GM19328 (cell line): ENCODE measurements at regions not wholly inside any gene's neighbourhood (a gene's known extent, or its start where the extent isn't known, plus 50 kb on each side); places are given as distances from the start of the nearest gene placed in this dataset.
"Not testable (repeated sequence)": the region's sequence is repeated elsewhere in the genome, so short reads cannot be mapped to it uniquely, and the experiment has no call there.

Experiments used
- ATAC-seq: cut with Tn5 transposase; IDR thresholded peaks from one replicate; pipeline ENCODE4 v1.9.1; 2021; ENCODE audit warnings: mild to moderate bottlenecking, moderate library complexity; ENCODE audit not compliant: unreplicated experiment

DNA sequence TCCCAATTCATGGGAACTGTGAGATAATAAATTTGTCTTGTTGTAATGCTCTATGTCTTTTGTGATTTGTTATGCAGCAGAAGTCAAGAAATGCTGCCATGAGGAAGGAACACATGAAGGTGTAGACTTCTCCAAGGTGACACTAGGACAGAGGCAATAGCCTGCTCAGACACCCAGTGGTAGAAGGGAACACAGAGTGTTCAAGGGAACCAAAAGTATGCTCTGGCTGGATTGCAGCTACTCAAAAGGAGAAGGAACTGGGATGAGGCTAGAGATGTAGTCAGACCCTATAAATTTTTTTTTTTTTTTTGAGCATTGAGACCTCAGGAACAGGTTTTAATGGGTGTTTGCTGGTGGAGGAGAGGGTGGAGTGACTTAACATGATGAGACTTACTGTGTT lies 232.5 kb downstream of the PARP8 start:
- ATAC-seq = no peak

DNA sequence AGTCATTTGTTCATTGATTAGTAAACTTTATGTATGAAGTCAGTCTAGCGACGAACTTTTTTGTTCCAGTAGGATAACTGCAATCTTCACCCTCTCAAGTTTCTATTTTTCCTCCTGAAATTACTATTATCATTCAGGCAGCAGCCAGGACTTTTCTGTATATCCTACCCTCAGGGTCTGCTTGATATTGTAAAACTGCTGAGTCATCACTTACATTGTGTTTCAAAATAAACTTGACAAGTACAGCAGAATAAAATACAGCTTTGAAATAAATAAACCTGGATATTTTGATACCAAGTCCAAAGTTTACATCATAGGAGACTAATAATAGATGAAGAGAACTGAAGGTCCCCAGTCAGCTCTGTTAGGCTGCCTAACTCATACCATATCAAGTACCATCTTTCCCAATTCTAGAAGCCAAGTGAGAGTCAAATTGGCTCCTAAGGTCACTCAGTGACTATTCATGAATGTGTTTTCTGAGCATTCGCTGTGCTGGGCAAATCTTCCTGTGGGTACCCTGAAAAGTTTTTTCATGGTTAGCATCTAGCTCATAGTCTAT lies 234.6 kb downstream of the PARP8 start:
- ATAC-seq = no peak

DNA sequence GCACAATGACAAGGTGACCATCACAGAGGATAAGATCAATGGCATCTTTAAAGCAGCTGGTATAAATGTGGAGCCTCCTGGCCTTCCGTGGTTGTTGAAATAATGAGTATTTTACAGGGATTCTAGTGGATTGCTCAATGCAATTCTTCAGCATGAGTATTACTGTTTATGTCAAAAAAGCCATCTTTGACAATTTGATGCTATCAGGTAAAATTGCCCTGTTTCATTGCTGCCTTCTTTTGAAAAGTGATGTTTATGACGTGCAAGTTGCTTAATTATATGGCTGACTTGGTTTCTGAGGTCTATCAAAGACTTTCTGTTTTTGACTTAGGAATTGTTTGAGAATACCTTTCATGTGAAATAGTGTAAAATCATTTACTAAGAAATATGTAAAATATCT lies 237.2 kb downstream of the PARP8 start:
- ATAC-seq = no peak

DNA sequence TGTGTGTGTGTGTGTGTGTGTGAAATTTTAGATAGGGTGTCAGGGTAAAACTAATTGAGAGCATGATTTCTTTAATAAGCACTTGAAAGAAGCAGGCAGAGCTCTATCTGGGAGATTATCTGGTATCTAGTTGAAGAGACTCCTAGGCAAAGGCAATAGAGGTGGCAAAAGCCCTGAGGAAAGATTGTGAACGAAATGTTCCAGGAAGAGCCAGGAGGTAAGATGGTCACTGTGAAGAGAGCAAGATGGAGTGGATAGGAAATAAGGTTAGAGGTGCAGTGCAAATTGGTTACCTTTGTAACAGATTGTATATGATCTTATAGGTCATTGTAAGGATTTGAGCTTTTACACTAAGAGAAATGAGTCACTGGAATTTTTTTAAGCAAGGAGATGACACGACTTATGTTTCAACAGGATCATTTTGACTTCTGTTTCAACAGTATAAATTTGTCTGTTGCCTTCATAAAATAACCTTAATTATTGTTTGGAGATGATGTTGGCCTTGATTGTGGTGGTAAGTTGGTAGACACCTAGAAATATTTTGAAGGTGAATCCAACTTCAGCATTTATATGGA lies 239.6 kb downstream of the PARP8 start:
- no peak for ATAC-seq

DNA sequence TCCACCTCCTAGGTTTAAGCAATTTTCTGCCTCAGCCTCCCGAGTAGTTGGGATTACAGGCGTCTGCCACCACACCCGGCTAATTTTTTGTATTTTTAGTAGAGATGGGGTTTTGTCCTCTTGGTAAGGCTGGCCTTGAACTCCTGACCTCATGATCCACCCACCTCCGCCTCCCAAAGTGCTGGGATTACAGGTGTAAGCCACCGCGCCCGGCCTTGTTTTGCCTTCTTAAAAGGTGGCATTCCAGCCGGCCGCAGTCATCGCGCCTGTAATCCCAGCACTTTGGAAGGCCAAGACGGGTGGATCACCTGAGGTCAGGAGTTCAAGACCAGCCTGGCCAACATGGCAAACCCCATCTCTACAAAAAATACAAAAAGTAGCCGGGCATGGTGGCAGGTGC lies 253.7 kb downstream of the PARP8 start:
- not testable (repeated sequence) for ATAC-seq

DNA sequence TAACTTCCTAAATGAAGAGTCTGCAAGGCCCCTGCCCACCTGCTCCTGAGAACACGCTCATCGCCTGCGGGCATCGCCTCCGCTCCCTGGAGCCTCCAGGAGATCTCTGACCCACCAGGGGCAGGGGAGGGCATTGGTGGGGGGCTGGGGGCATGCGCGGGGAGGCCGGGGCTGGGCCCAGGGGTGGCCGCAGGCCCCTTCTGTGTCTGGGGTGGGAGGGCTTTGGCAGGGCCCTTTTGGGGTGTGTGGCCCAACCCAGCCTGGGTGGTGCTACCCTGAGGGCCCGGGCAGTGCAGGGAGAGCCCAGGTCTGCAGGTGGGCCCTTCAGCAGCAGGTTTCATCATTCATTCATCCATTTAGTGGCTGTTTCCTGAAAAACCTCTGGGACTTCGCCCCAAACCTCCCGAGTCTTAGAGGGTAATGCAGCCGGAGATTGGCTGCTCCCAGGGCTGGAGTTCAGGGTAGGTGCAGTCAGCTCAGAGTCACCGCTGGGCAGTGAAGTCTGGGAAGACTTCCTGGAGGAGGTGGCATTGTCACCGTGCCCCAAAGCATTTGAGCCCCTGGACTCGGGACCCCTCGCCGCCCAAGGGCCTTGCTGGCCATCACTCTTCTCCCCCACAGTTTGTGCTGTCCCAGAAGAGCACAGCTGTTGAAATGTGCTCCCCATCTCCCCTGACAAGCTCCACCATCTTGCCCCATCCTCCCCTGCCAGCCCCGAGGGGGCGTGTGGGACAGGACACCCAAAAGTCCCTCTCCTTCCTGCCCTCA lies 255.1 kb downstream of the PARP8 start:
- no peak for ATAC-seq

DNA sequence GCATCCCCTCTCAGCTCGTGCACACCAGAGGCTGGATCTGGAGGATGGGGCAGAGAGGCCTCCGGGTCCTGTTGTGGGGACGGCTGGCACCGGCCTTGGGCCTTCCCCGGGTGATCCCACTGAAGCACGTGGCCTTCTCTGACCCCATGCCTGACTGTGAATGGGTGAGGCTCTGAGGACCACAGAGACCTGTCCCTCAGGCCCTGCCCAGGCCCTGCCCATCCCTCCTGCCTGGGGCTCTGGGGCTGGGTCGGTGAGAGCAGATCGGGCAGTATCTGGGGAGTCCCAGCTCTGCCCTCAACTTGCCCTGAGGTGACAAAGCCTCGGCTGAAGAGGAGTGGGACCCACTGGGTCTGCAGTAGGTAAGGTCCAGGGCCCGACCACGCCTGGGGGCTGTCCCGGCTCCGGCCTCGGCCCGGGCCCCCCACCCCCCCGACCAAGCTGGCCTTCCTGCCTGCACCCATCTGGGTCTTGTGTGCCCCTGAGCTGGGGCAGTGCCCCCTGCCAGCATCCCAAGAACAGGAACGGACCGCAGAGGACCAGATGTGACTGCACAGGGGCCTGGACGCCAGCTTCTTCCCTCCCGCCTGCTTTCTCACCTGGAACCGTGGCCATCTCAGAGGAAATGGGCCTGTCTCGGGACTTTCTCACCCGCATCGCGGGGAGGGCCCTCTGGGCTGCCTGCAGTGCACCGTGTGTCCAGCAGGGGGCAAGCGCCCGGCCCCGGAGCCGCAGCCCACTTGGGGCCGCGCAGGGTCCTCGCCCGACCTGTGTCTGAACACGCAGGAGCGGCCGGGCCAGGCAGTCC lies 255.9 kb downstream of the PARP8 start:
- not testable (repeated sequence) for ATAC-seq

DNA sequence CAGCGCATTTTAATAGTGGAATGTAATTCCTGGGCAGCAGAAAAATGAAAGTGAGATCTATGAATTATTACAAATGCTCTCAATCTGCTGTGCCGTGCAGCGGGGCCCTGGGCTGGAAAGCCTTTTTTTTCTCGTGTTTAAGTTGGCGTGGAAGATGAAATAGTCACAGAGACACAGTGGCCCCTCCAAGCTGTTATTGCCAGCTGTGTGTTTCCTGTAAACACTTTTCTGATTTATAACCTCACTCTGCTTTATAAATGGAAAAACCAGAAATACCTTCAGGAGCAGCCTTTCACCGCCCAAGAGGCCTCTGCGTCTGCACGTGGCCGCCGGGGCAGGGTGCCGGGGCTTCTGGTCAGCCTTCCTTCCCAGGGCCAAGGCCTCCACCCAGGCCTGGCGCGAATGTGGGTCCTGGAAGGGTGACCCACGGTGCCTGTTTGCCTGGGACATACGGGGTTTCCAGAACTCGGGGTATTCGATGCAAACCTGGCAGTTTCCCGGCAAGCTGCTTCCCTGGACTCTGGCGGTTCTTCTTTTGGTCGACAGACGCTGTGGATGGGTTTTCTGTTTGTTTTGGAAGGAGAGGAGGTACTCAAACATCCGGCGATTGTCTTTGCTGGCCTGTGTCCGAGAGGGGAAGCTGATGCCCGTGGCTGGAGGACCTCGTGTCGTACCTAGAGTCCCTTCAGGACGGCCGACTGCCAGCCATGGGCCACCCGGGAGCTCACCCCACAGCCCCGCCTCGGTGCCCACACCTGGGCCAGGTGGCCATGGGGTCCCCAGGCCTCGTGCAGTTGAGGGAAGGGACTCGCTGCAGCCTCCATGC lies 256.7 kb downstream of the PARP8 start:
- ATAC-seq = no peak

DNA sequence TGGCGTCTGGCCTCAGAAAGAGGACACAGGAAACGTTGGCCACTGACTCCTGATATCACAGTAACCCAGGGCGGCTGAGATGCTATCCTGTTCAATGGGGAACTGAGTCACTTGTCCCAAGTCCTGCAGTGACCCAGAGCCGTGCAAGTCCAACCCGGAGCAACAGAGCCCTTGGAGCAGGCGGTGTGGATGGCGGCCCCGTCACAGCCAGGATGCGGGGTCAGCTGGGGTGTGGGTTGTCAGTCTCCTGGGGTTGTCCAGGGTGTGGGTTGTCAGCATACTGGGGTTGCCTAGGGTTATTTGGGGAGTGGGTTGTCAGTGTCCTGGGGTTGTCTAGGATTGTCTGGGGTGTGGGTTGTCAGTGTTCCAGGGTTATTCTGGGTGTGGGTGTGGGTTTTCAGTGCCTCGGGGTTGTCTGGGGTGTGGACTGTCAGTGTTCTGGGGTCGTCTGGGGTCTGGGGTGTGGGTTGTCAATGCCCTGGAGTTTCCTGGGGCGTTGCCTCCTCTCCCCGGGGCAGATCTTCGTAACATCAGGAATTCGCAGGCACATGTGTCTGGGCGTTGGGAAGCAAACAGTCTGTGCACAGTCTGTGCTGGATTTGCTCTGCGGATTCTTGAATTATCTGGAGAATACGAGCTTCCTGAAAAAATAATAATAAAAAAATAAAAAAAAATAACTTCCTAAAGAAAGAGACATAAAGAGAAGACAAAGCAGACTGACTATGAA lies 257.5 kb downstream of the PARP8 start:
- no peak for ATAC-seq

DNA sequence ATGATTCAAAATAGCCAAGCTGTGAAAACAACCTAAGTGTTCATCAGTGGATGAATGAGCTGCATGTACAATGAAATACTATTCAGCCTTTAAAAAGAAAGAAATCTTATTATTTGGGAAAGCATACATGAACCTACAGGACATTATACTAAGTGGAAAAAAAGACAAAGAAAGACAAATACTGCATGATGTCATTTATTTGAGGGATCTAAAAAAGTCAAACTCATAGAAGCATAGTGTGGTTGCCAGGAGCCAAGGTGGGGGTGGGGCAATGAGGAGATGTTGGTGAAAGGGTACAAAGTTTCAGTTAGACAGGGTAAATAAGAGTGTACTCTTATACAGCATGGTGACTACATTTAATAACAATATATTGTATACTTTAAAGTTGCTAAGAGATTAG lies 261.5 kb downstream of the PARP8 start:
- no peak for ATAC-seq

DNA sequence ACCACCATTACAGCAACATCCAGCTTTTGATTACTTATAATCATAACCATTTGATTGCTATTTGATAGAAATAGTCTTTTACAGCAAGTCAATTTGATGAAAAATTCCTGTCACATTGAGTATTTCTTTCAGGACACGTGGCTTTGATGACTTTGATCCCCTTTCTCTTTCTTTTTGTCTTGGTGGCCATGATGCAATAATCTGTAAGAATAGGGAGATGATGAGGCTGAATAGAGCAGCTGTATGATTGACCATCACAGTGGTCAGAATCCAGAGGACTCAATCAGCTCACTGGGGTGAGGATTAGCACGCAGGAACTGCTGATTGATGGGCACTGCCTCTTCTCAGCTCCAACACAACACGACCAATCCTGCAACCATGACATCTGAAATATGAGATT lies 262.7 kb downstream of the PARP8 start:
- no peak for ATAC-seq

DNA sequence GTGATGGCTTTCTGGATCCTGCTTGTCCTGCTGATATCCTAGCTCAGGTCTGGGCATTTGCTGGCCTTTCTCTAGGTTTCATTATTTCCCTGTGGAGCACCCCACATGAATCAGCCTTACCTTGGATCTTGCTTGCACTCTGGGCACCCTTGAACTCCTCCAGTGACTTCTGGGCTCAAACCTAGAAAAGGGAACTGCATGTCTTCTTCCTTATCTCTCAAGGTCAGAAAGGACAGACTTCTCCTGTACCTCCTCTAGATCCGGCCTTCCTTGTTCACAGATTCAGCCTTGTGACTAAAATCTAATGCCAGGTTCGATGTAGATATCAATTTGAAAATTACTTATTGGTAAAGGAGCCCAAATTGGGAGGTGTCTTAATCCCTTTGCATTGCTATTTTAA lies 267.9 kb downstream of the PARP8 start:
- ATAC-seq = no peak

DNA sequence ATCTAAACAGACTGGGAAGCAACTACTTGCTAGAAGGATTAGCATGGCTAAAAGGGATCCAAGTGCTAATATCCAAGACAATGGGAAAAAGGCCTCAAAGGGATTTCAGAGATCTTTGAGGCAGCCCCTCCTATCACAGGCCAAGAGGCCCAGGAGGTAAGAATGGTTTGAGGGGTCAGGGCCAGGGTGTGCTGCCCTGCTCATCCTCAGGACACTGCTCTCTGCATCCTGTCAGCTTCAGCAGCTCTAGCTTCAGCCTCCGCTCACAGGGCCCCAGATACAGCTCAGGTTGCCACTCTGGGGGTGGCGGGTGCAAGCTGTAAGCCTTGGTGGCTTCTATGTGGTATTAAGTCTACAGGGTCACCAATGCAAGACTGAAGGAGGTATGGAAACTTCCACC lies 278.7 kb downstream of the PARP8 start:
- ATAC-seq = no peak

DNA sequence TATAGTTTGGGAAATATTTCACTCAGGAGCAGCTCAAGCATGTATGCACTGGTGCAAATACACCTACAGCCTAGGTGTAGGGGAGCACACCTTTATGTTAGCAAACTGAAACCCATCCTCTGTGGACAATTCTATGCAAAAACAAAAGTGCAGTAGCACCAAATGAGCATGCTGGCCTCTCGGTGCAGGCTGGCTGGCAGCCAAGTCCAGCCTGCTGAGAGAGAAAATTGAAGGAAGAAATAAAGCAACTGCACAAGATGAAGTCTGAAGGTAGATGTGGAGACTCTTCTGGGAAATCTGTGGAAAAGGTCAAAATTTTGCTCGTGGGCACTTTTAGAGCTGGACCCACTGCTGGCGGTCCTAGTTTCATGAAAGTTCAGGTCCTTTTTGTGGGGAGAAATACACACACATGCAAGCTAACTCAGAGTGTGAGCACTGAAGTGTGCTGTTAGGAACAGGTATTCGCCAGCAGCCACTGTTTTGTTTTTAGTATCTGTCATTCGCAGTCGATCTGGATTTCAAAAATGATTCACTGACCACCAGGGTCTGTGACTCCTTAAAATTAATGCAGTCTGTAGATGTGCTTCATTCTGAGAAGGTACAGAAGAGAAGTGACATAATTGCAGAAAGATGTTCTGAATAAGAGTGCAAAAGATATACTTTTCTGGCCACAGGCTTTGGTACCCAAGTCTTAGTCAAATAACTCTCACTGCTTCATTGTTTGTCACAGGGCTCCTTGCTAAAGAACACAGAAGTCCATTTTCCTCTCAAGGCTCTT lies 281.7 kb downstream of the PARP8 start:
- no peak for ATAC-seq

DNA sequence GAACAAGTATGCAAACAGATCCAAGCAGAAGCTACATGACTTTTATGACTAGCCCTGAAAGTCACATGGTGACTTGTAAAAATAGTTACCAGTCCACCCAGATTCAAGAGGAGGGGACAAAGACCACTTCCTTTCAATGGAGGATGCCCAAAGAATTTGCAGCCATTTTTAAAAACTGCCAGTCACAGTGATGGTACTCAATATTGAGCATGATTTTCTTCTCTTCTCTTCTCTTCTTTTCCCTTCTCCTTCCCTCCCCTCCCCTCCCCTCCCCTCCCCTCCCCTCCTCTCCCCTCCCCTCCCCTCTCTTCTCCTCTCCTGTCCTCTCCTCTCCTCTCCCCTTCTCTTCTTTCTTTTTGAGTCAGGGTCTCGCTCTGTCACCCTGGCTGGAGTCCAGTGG lies 286.9 kb downstream of the PARP8 start:
- ATAC-seq = no peak

DNA sequence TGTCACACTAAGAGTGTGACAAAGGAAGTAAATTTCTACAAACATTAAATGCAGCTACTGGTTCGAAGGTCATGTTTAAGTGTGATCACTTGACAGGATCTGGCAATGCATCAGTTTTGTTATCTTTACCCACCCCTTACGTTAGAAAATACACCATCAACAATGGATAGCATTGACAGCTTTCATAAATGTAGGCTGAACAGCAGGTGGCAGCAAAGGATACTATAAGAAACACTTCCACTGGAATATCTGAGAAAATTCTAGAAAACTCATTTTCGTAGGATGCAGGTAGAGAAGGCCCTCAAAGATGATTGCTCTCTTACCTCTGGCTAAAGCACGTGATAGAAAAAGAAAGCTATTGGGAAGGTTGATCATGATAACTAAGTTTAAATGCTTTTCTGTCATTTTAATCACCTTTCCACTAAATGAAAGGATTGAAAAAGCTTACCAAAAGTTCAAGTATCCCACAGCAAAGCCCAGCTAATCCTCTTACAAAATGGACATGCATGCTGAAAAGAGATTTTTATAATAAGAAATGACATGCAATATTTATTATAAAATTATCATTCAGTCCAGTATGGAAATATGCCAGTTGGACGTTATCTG lies 292.5 kb downstream of the PARP8 start:
- no peak for ATAC-seq

DNA sequence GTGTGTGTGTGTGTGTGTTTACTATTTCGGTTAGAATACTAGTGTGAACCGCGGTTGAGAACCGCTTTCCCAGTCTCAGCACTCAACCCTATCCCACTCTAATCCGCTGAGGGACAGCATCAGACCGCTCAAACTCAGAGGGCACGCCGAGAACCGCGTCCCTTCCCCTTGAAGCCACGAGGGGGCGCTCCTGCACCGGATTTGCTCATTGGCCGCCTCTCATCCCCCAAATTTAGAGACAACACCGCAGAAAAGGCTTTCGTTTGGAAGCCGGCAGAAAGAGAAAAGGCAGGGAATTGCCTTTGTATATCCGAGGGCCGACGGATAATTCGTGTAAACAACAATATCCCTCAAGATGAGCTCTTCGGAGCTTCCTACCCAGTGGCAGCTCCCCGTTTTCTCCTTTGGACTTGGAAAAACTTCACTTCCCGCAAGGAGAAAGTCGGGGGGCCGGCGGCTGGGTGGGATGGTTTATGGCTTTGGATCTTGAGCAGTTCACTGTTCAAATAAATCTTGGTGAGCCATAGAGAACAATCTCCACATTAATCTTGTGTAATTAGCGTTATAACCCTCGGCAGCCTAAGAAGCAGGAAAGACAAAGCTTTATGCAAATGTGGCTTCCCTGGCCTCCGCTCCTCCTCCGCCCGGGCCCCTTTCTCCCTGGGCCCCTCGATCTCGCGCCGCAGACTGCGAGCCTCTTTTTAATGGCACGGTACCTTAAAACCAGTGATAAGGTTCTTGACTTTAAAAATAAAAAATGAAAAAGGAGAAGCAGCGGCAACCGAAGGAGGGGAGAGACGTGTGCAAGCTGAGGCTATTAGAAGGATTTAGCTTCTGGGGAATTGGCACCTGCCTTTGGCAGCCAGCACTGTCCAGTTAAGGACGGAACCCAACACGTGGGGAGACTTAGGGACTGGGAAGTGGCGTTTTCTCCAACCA lies 296.8 kb downstream of the PARP8 start:
- peak; percentile 76 for ATAC-seq
